Endothelial cell of umbilical vein (primary cell): ENCODE measurements at regions not wholly inside any gene's neighbourhood (a gene's known extent, or its start where the extent isn't known, plus 50 kb on each side); places are given as distances from the start of the nearest gene placed in this dataset. TPM values are rescaled to one million over a fixed set of nuclear protein-coding genes. Genes with fewer than 3 reads are reported as not detected.

Experiments
- BruUV-seq: library from RNA; stranded (reverse); fragments of 400-500 nt; replicated peaks from 2 replicates; lab custom pipeline; 2021; lab: Mats Ljungman, UMichigan
- CTCF ChIA-PET: fragments of 300-600, 350-600 bp; sonication (Branson Sonifier 250); formaldehyde crosslinking; loops from one replicate; lab custom pipeline; 2021; ENCODE audit warnings: antibody characterized with exemption, inconsistent platforms; lab: Charles Lee
- POLR2A ChIA-PET: fragments of 300-600, 350-600 bp; sonication (Branson Sonifier 250); formaldehyde crosslinking; loops from one replicate; lab custom pipeline; 2021; ENCODE audit warnings: antibody characterized with exemption, inconsistent platforms; lab: Charles Lee
- DNase-seq: peaks from one replicate; pipeline ENCODE4 v3.0.0-alpha.2; 2011; ENCODE audit warnings: low read depth, low spot score
- FAIRE-seq: peaks from 2 replicates; lab custom pipeline; 2011; peaks lifted over from hg19 to GRCh38; lab: Jason Lieb, UNC
- H2AFZ ChIP-seq: 2 replicates; pipeline ENCODE4 v1.6.0; 2012; ENCODE audit warnings: low read depth, low read length, control low read depth, inconsistent platforms
- H3K27ac ChIP-seq: 2 replicates; pipeline ENCODE4 v1.5.1; 2011; ENCODE audit warnings: low read depth, mild to moderate bottlenecking, control low read depth, low read length, moderate library complexity; ENCODE audit not compliant: insufficient read depth
- H3K27me3 ChIP-seq, 2 experiments: 2 replicates each; pipeline versions ENCODE4 v1.6.0 to v1.6.1; 2011; ENCODE audit warnings: low read length in 2 of 2, mixed read lengths in 1 of 2; ENCODE audit not compliant: control insufficient read depth in 2 of 2, insufficient read depth in 2 of 2
- H3K36me3 ChIP-seq, 2 experiments: 2 replicates in 1 of 2; 3 replicates in 1 of 2; pipeline ENCODE4 v1.5.1; 2011; ENCODE audit warnings: low read length in 2 of 2, mild to moderate bottlenecking in 1 of 2, moderate library complexity in 1 of 2; ENCODE audit not compliant: control insufficient read depth in 2 of 2, insufficient read depth in 2 of 2; ENCODE audit errors: extremely low read depth in 1 of 2
- H3K4me1 ChIP-seq: 3 replicates; pipeline ENCODE4 v1.5.1; 2011; ENCODE audit warnings: mild to moderate bottlenecking, low read length; ENCODE audit not compliant: control insufficient read depth, insufficient read depth; ENCODE audit errors: extremely low read depth
- H3K4me2 ChIP-seq: 2 replicates; pipeline ENCODE4 v1.6.1; 2011; ENCODE audit warnings: low read length, control low read depth, mixed read lengths; ENCODE audit not compliant: insufficient read depth
- H3K4me3 ChIP-seq, 3 experiments: fragments of 200-600 bp in 1 of 3; sonication (generic), shearing (Covaris generic) in 1 of 3; replicated peaks in 1 of 3; 2 replicates each; pipeline ENCODE4 v1.5.1; 2011 to 2016; ENCODE audit warnings: control low read depth in 3 of 3, low read length in 3 of 3, mild to moderate bottlenecking in 2 of 3, inconsistent platforms in 1 of 3, low read depth in 1 of 3, moderate library complexity in 1 of 3; ENCODE audit not compliant: insufficient read depth in 1 of 3
- H3K79me2 ChIP-seq: 2 replicates; pipeline ENCODE4 v1.6.0; 2012; ENCODE audit warnings: low read length, inconsistent platforms; ENCODE audit not compliant: control insufficient read depth, insufficient read depth
- H3K9ac ChIP-seq: replicated peaks from 2 replicates; pipeline ENCODE3; 2011; ENCODE audit warnings: low read length, control low read depth; ENCODE audit not compliant: insufficient read depth; ENCODE audit errors: extremely low read depth
- H3K9me1 ChIP-seq: replicated peaks from 3 replicates; pipeline ENCODE4 v1.6.0; 2011; ENCODE audit warnings: mild to moderate bottlenecking, low read length; ENCODE audit not compliant: control insufficient read depth, insufficient read depth; ENCODE audit errors: extremely low read depth
- H3K9me3 ChIP-seq: replicated peaks from 2 replicates; pipeline ENCODE4 v1.5.1; 2012; ENCODE audit warnings: low read length, inconsistent platforms; ENCODE audit not compliant: control insufficient read depth, insufficient read depth
- H4K20me1 ChIP-seq: replicated peaks from 2 replicates; pipeline ENCODE3; 2011; ENCODE audit warnings: mild to moderate bottlenecking, low read length; ENCODE audit not compliant: control insufficient read depth, insufficient read depth; ENCODE audit errors: extremely low read depth
- EZH2 ChIP-seq: IDR thresholded peaks from 2 replicates; pipeline ENCODE4 v1.6.1; 2012; ENCODE audit warnings: borderline replicate concordance, low read depth, mild to moderate bottlenecking, moderate library complexity, low read length, inconsistent platforms; ENCODE audit not compliant: severe bottlenecking
- FOS ChIP-seq: IDR thresholded peaks from 2 replicates; pipeline ENCODE4 v1.6.1; 2011; ENCODE audit warnings: mild to moderate bottlenecking, low read length, moderate library complexity, borderline replicate concordance; ENCODE audit not compliant: insufficient read depth
- GATA2 ChIP-seq: IDR thresholded peaks from 2 replicates; pipeline ENCODE4 v1.7.0; 2011; ENCODE audit warnings: low read depth, mild to moderate bottlenecking, moderate library complexity, mixed read lengths, low read length; ENCODE audit not compliant: insufficient read length, insufficient read depth
- JUN ChIP-seq: IDR thresholded peaks from 2 replicates; pipeline ENCODE4 v1.6.1; 2011; ENCODE audit warnings: borderline replicate concordance, low read depth; ENCODE audit not compliant: insufficient read length, insufficient read depth
- MAX ChIP-seq: IDR thresholded peaks from 2 replicates; pipeline ENCODE4 v1.6.1; 2011; ENCODE audit not compliant: insufficient read depth, insufficient read length
- MYC ChIP-seq: IDR thresholded peaks from one replicate; pipeline ENCODE4 v1.6.1; 2011; ENCODE audit warnings: mild to moderate bottlenecking, low read depth, low read length
- POLR2A ChIP-seq: IDR thresholded peaks from 2 replicates; pipeline ENCODE4 v1.6.1; 2012; ENCODE audit warnings: low read depth, mild to moderate bottlenecking, control low read depth, low read length
- POLR2AphosphoS5 ChIP-seq: IDR thresholded peaks from 2 replicates; pipeline ENCODE4 v1.6.1; 2012; ENCODE audit warnings: low read depth, mild to moderate bottlenecking, control low read depth, low read length, moderate library complexity; ENCODE audit not compliant: insufficient read depth
- dilution Hi-C: fragments of 300-500 bp; cut with MboI; formaldehyde crosslinking; loops from one replicate; pipeline ENCODE4 v1.15.0; 2019; ENCODE audit warnings: low sequenced_read_pairs; ENCODE audit not compliant: extremely low pct_ligation_motif_present
- intact Hi-C: fragments of 100-400 bp; cut with micrococcal nuclease; formaldehyde crosslinking; loops from one replicate; pipeline ENCODE4 v1.10.0; 2022
- microRNA counts: library from miRNA; unstranded; fragments of <30 nt; microRNA quantifications from one replicate; lab custom pipeline; 2016
- microRNA-seq: library from miRNA; unstranded; fragments of <30 nt; microRNA quantifications from one replicate; pipeline ENCODE4 v1.2.0, GENCODE V29; 2021; ENCODE audit warnings: borderline number of aligned reads, borderline replicate concordance
- small RNA-seq: library from RNA; depleted of rRNA; stranded (forward); fragments of <200 nt; gene quantifications from one replicate; pipeline ENCODE3, GENCODE V24; 2012; ENCODE audit warnings: low replicate concordance, low read depth; ENCODE audit not compliant: insufficient read depth, insufficient read length
- TF ChIP-seq, protein P1 (sequence below), 2 donors: IDR thresholded peaks; 1 replicate in 1 of 2; 2 replicates in 1 of 2; pipeline ENCODE4 v1.5.1; 2011; ENCODE audit warnings: low read length in 2 of 2, mild to moderate bottlenecking in 2 of 2, moderate library complexity in 2 of 2, control low read depth in 1 of 2, inconsistent platforms in 1 of 2, low read depth in 1 of 2; ENCODE audit not compliant: insufficient read depth in 1 of 2; ENCODE audit errors: extremely low read depth in 1 of 2

GRCh38 chrX:77396781-77397180 is 50.4 kb upstream of the FGF16 start:
- TF ChIP-seq FOS (no peak), MAX (no peak), POLR2AphosphoS5 (no peak), JUN (no peak), EZH2 (no peak), GATA2 (no peak), POLR2A (no peak), MYC (no peak)
- TF ChIP-seq, protein P1, sequence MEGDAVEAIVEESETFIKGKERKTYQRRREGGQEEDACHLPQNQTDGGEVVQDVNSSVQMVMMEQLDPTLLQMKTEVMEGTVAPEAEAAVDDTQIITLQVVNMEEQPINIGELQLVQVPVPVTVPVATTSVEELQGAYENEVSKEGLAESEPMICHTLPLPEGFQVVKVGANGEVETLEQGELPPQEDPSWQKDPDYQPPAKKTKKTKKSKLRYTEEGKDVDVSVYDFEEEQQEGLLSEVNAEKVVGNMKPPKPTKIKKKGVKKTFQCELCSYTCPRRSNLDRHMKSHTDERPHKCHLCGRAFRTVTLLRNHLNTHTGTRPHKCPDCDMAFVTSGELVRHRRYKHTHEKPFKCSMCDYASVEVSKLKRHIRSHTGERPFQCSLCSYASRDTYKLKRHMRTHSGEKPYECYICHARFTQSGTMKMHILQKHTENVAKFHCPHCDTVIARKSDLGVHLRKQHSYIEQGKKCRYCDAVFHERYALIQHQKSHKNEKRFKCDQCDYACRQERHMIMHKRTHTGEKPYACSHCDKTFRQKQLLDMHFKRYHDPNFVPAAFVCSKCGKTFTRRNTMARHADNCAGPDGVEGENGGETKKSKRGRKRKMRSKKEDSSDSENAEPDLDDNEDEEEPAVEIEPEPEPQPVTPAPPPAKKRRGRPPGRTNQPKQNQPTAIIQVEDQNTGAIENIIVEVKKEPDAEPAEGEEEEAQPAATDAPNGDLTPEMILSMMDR (IDR thresholded peaks at IDR 0.05; ENCODE audit: extremely low read depth in 1 of 2, insufficient read depth in 1 of 2, low read depth in 1 of 2, low read length in 2 of 2), result no peak
- Histone ChIP-seq H4K20me1 (no peaks in the 10 kb centered on the region), H3K79me2 (no peaks in the 10 kb centered on the region), H3K9me1 (no peaks in the 10 kb centered on the region), H3K27ac (no peak overlapping the region), H3K9ac (no peak overlapping the region), H3K36me3 (no peaks in the 10 kb centered on the region), H3K4me1 (no peaks in the 10 kb centered on the region), H3K27me3 (no peaks in the 10 kb centered on the region), H2AFZ (no peak overlapping the region), H3K4me2 (no peak overlapping the region), H3K9me3 (no peaks in the 10 kb centered on the region), H3K4me3 (no peak overlapping the region)
- no peak for FAIRE-seq
- dilution Hi-C loops, result no loop called here
- ChIA-PET CTCF (no interaction called here), POLR2A (no interaction called here)
- BruUV-seq, result no TSS peak
- DNase-seq, result no peak
- intact Hi-C loops, result no loop called here

MicroRNA genes in the stretch of these regions (microRNA counts, 767-probe panel; counts per million panel counts)
- 723 counts per million, percentile 96 among the panel's probes with 10 or more counts for microRNA hsa-miR-325 (lab: Ali Mortazavi, UCI)
- microRNA hsa-miR-384 (lab: Ali Mortazavi, UCI), result 723 counts per million, percentile 96 among the panel's probes with 10 or more counts

Small RNAs in the stretch of these regions (microRNA-seq; reads per million reads assigned to microRNA genes)
- gene MIR325 (not detected), gene MIR384 (not detected)

Small RNAs in the stretch of these regions (small RNA-seq; reads per million reads assigned to genes)
- not detected for gene MIR325
- gene RNA5SP509, result not detected
